ENCODE measurements at regions not wholly inside any gene's neighbourhood (a gene's known extent, or its start where the extent isn't known, plus 50 kb on each side); places are given as distances from the start of the nearest gene placed in this dataset.
"Not testable (repeated sequence)": the region's sequence is repeated elsewhere in the genome, so short reads cannot be mapped to it uniquely, and the experiment has no call there.

DNA sequence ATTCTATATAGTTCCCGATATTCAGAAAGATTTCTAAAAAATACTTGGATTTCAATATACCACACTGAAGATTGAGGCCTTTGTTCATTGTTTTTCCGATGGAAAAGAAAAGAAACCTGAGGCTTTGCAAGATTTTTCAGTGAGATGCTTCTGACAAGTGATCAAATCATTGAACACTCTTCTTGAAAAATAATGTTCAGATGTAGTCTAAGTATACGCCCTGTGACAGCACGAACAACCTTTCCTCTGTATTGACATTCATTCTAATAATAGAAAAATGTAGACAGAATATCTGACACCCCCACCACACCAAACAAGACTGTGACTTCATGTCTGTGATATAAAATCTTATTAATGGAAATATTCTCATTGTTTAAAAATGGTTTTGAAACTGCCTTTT, 650.7 kb upstream of the KLHL1 start:
- no peak for DNase-seq

- DNase-seq: no peak
These were observed 647.8 kb upstream of the KLHL1 start for GRCh38 chr13:70756088-70756487.

- DNase-seq: peak in 1 of 2 experiments; percentile 47
These were observed 647.2 kb upstream of the KLHL1 start for GRCh38 chr13:70755456-70755855.

DNA sequence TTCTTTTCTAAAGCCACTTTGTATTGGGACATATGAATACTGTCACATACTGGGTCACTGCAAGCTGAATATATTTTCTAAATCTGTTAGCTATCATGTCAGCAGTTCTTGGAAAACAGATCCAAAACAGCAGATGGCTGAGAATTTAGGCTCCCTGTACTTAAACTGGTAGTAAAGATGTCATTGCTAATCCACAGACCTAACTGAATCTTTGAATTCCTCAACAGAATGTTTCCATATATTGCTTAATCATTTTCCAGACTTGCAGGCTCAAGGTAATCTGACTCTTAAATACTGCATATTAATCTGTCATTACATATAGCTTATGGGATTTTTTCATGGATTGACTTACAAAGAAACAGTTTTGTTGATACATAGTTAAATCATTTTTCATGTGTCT, 639.0 kb upstream of the KLHL1 start:
- DNase-seq: peak in 1 of 2 experiments; percentile 59

DNA sequence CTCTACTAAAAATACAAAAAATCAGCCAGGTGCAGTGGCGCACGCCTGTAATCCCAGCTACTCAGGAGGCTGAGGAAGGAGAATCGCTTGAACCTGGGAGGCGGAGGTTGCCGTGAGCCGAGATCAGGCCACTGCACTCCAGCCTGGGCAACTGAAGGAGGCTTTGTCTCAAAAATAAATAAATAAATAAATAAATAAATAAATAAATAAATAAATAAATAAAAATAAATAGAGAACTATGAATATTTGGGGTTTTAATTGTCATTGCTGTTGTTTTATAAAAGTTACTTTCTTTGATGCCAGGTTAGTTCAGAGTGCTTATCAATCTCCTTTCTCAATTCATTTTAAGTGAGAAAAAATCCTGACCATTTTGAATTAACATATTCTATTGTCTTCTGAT, 638.2 kb upstream of the KLHL1 start:
- DNase-seq: not testable (repeated sequence)

GRCh38 chr13:70736622-70737317, 628.5 kb upstream of the KLHL1 start:
- no peak for DNase-seq

DNA sequence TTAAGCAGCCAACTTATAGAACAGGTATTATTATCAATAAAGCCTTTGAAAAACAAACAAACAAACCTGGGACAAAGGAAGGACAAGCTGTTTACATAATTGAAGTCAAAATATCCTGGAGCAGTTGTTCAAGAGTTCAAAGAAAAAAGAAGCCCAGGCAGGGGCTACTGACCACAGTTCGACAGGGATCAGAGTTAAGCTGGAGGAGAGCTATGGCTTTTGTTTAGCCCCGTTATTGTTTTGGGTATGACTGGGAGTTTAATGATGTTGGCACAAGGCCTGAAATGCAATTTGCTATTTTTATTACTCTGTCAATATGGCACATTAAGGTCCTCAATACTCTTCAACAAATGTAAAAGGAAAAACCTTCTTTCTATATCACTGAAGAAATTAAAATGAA, 624.4 kb upstream of the KLHL1 start:
- peak; percentile 32 to 66 for DNase-seq

DNA sequence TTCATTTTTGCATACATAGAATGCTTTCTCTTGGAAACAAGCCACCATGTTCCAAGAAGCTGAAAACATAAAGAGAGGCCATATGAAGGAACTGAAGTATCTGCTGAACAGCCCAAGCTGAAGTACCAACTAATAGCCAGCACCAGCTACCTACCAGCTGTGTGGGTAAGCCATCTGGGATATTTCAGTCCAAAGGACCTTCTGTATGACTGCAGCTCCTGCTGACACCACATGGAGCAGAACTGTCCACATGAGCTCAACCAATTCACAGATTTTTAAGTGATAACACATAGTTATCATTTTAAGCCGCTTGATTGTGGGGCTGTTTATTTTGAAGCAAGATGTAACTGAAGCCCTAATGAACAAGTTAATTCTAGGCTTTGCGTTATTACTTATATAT, 621.1 kb upstream of the KLHL1 start:
- peak; percentile 22 to 71 for DNase-seq

GRCh38 chr13:70723732-70724131, 615.5 kb upstream of the KLHL1 start:
- DNase-seq: peak in 1 of 2 experiments; percentile 28

DNA sequence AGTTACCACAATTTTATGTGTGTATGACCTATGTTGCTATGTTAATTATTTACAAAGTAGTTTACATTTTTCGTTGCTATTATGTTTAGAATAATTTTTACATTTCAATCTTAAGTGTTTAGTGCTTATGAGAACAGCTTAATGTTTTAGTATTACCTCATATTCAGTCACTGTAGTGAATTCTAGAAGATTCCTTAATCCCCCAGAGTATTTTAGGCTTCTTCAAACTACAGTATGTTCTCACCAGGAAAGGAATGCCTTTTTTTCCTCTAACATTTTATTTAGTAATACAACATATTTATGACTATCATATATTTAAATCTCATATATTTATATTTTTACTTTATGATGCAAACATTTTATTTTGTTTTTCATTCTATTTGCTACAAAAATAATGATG, 612.1 kb upstream of the KLHL1 start:
- no peak for DNase-seq

DNA sequence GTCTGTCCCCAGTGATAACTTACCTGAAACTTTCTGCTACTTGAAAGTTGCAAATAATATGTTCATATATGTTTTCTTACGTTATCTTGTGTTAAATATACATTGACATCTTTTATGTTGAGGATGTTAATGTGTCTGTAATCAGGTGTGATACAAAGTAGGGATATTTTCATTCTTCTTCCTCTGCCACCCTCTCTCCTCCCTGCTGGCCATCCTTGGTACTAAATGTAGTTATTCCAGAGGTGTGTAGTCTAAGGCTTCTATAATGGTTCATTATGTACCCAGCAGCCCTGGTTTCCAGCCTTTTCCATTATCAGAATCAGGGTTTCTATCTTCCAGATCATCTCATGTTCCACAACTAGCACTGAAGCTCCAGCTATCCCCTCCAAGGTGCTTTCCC, 606.7 kb upstream of the KLHL1 start:
- no peak for DNase-seq

GRCh38 chr13:70708775-70709174, 600.5 kb upstream of the KLHL1 start:
- peak in 1 of 2 experiments; percentile 2 for DNase-seq

DNA sequence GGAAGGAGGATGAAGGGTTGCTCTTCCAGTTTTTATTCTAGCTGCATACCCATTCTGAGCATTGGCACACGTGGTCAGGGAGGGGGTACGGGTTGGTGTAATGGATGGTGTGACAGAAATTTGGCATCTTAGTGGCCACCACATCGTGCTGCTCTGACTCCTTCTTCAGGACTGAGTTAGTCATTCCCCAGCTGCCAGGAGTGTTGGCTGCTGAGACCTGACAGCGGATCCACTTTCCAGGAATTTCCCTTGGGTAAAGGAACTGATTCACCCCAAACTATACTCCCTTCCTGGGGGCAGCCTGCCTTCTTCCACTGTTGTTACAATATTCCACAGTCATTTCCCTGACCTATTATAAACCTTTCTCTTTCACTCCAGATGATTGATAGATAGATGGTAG, 595.5 kb upstream of the KLHL1 start:
- DNase-seq: peak in 1 of 2 experiments; percentile 4

DNA sequence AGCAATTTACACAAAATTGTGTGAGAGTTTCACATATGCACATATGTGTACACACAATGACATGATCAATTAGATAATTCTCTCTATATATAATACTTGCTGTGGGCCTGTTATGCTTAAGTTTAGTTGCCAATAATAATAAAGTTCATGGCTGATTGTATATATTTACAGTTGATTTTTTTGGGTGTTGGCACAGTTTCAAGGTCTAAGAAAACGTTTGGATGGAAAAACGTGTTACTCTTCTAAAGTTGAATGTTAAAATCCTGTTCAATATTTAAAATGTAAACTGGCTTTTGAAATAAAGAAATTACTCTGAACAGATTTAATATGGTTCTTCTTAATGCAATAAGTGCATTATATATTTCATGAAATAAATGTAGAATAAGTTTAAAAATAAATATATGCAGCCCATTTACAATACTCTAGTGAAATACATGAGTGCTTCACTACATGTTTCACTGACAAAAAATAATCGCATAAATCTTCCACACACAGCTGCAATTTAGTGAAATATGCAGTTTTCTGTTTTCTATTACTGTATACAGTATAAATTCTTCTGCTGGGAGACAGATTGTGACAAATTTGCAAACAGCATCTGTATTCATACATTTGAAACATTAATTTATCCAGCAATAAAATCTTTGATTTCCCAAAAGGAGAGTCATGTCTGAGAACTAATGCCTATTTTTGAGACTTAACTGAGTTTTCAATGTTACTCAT, 586.9 kb upstream of the KLHL1 start:
- DNase-seq: no peak

DNA sequence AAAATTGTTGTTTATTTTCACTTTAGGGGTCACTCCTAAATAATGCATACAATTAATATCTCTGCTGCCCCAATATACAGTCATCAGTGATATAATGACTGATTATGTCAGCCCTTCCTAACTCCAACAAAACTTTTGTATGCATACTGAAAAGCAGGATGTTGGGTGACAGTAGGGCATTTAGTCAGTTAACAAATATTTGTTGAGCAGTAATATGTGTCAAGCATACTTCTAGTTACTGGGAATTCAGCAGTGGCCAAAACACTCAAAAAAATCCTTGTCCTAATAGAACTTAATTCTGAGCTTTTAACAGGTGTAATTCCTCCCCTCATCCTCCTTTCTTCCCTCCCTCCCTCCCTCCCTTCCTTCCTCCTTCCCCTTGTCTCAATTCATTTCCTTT, 560.7 kb upstream of the KLHL1 start:
- DNase-seq: no peak

DNA sequence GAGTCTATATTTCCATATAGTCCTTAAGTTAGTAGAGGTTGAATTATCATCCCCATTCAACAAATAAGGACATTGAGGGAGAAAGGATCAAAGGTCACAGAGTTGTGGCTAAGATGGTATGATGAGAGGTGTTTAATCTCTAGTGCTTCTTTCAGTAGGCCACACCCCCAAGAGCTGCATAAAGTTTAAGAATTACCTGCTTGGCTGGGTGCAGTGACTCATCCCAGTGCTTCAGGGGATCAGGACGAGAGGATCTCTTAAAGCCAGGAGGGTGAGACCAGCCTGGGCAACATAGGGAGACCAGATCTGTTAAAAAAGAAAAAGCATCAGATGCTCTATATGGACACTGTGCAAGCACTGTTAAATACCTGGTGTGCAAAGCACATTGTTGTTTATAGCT, 560.0 kb upstream of the KLHL1 start:
- DNase-seq: no peak

DNA sequence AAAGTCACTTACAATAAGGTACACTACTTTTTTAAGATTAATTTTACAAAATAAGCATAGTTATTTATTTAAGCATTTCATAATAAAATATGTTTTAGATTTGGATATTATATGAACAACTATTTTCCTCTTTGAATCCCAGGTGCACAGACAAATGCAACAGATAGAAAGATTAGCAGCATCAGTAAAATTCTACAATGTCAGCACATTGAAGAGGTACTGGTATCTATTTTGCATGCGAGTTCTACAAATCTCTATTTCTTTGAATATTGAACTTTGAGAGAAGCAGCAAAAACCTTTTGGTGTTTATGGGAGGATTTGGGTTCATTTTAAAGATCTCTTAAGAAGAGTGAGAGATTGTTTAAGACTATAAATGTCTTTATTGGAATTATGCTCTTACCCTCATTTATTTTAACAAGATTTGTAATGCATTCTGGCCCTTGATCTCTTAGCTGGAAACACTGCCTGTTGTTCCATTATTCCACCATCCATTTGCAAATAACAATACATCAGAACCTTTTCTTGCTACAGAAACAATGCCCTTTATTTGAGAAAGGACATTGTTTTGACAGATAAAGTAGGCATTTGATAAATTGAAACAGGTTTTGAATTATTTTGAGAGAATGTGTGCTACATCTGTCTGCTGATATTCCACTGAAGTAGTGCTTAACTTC, 558.8 kb upstream of the KLHL1 start:
- DNase-seq: no peak

GRCh38 chr13:70662231-70662940, 554.1 kb upstream of the KLHL1 start:
- no peak for DNase-seq

DNA sequence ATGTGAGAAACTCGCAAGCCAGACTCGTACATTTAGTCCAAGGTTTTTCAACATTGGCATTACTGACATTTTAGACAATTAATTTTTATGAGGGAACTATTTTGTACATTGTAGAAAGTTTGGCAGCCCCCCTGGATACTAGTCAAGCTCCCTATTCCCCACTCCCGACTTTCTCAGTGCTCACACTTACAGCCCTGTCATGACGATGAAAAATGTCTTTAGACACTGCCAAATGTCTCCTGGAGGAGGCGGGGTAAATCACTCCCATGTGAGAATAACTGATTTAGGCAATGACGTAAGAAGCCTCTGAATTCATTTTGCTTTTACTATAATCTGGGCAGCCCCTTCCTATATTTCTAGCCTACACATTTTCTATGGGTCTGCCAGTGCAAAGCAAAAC, 535.8 kb upstream of the KLHL1 start:
- no peak for DNase-seq

- DNase-seq: no peak
These were observed 526.6 kb upstream of the KLHL1 start for GRCh38 chr13:70634893-70635292.

GRCh38 chr13:70630247-70630646, 522.0 kb upstream of the KLHL1 start:
- no peak for DNase-seq

GRCh38 chr13:70623239-70623638, 515.0 kb upstream of the KLHL1 start:
- peak in 1 of 2 experiments; percentile 4 for DNase-seq

DNA sequence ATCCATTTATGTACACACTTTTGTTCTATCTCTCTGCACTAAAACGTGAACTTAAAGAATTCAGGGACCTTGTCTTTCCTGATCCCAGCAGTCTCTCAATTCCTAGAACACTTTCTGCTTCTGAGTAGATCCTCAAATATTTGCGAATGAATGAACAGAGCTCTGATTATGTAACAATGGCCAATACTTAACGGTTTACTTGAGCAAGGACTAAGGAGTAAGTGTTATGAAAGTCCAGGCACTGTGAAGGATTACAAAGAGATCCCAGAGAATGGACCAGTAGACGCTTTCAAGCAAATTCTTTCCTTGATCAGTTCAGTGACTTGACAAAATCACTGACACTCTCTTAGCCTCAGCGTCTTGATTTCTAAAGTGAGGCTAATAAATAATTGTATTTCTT, 514.5 kb upstream of the KLHL1 start:
- DNase-seq: no peak

All from NCI-H446 (cell line).